Effector CD4-positive, alpha-beta T cell (primary cell): ENCODE measurements at regions not wholly inside any gene's neighbourhood (a gene's known extent, or its start where the extent isn't known, plus 50 kb on each side); places are given as distances from the start of the nearest gene placed in this dataset.
"Not testable (repeated sequence)": the region's sequence is repeated elsewhere in the genome, so short reads cannot be mapped to it uniquely, and the experiment has no call there.

Experiments used
- DNase-seq: peaks from one replicate; pipeline ENCODE4 v3.0.0-alpha.2; 2020

GRCh38 chr2:91498065-91498449 is 2806.6 kb downstream of the RPIA start:
- DNase-seq, result not testable (repeated sequence)

- not testable (repeated sequence) for DNase-seq
These were observed 2807.2 kb downstream of the RPIA start for GRCh38 chr2:91498513-91499250.

DNA sequence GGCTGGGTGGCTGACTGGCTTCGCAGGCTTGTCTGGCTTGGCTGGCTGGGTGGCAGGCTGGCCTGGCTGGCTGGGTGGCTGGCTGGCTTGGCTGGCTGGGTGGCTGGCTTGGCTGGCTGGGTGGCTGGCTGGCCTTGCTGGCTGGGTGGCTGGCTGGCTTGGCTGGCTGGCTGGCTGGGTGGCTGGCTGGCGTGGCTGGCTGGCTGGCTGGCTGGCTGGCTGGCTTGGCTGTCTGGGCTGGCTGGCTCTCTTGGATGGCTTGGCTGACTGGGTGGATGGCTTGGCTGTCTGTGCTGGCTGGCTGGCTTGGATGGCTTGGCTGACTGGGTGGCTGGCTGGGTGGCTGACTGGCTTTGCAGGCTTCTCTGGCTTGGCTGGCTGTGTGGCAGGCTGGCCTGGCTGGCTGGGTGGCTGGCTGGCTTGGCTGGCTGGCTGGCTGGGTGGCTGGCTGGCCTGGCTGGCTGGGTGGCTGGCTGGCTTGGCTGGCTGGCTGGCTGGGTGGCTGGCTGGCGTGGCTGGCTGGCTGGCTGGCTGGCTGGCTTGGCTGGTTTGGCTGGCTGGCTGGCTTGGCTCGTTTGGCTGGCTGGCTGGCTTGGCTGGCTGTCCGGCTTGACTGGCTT is 2808.1 kb downstream of the RPIA start:
- not testable (repeated sequence) for DNase-seq

DNA sequence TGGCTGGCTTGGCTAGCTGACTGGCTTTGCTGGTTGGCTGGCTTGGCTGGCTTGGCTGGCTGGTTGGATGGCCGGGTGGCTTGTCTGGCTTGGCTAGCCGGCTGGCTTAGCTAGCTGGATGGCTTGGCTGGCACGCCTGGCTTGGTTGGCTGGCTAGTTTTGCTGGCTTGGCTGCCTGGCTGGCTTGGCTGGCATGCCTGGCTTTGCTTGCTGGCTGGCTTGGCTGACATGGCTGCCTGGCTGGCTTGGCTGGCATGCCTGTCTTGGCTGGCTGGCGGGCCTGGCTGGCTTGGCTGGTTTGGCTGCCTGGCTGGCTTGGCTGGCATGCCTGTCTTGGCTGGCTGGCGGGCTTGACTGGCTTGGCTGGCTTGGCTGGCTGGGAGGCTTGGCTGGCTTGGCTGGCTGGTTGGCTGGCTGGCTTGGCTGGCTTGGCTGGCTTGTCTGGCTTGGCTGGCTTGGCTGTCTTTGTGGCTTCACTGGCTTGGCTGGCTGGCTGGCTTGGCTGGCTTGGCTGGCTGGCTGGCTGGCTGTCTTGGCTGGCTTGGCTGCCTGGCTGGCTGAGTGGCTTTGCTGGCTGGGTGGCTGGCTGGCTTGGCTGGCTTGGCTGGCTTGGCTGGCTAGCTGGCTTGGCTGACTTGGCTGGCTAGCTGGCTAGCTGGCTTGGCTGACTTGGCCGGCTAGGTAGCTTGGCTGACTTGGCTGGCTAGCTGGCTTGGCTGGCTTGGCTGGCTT is 2808.9 kb downstream of the RPIA start:
- DNase-seq, result not testable (repeated sequence)

- DNase-seq, result not testable (repeated sequence)
These were observed 2809.5 kb downstream of the RPIA start for GRCh38 chr2:91500978-91501310.

- not testable (repeated sequence) for DNase-seq
These were observed 2810.1 kb downstream of the RPIA start for GRCh38 chr2:91501481-91502080.

GRCh38 chr2:91503572-91503958 is 2812.1 kb downstream of the RPIA start:
- DNase-seq, result not testable (repeated sequence)

DNA sequence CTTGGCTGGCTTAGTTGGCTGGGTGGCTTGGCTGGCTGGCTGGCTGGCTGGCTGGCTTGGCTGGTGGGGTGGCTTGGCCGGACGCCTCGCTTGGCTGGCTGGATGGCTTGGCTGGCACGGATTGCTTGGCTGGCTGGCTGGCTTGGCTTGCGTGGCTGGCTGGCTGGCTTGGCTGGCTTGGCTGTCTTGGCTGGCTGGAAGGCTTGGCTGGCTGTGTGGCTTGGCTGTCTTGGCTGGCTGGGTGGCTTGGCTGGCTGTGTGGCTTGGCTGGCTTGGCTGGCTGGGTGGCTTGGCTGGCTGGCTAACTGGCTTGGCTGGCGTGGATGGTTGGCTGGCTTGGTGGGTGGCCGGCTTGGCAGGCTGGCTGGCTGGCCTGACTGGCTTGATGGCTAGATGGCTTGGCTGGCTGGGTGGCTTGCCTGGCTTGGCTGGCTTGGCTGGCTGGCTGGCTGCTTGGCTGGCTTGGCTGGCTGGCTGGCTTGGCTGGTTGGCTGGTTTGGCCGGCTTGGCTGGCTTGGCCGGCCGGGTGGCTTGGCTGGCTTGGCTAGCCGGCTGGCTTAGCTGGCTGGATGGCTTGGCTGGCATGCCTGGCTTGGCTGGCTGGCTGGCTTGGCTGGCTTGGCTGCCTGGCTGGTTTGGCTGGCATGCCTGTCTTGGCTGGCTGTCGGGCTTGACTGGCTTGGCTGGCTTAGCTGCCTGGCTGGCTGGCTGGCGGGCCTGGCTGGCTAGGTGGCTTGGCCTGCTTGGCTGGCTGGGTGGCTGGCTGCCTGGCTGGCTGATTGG is 2812.7 kb downstream of the RPIA start:
- DNase-seq, result not testable (repeated sequence)

- not testable (repeated sequence) for DNase-seq
These were observed 2817.3 kb downstream of the RPIA start for GRCh38 chr2:91508816-91509215.

GRCh38 chr2:91509276-91509675 is 2817.8 kb downstream of the RPIA start:
- not testable (repeated sequence) for DNase-seq

DNA sequence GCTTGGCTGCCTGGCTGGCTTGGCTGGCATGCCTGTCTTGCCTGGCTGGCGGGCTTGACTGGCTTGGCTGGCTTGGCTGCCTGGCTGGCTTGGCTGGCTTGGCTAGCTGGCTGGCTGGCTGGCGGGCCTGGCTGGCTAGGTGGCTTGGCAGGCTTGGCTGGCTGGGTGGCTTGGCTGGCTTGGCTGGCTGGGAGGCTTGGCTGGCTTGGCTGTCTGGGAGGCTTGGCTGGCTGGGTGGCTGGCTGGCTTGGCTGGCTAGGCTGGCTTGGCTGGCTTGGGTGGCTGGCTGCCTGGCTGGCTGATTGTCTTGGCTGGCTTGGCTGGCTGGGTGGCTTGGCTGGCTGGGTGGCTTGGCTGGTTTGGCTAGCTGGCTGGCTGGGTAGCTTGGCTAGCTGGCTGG is 2819.7 kb downstream of the RPIA start:
- not testable (repeated sequence) for DNase-seq

GRCh38 chr2:91515966-91516365 is 2824.5 kb downstream of the RPIA start:
- DNase-seq, result not testable (repeated sequence)

- not testable (repeated sequence) for DNase-seq
These were observed 2825.2 kb downstream of the RPIA start for GRCh38 chr2:91516669-91517068.

DNA sequence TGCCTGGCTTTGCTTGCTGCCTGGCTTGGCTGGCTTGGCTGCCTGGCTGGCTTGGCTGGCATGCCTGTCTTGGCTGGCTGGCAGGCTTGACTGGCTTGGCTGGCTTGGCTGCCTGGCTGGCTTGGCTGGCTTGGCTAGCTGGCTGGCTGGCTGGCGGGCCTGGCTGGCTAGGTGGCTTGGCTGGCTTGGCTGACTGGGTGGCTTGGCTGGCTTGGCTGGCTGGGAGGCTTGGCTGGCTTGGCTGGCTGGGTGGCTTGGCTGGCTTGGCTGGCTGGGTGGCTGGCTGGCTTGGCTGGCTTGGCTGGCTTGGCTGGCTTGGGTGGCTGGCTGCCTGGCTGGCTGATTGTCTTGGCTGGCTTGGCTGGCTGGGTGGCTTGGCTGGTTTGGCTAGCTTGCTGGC is 2826.4 kb downstream of the RPIA start:
- DNase-seq, result not testable (repeated sequence)

GRCh38 chr2:91518361-91518981 is 2827.0 kb downstream of the RPIA start:
- DNase-seq, result not testable (repeated sequence)

DNA sequence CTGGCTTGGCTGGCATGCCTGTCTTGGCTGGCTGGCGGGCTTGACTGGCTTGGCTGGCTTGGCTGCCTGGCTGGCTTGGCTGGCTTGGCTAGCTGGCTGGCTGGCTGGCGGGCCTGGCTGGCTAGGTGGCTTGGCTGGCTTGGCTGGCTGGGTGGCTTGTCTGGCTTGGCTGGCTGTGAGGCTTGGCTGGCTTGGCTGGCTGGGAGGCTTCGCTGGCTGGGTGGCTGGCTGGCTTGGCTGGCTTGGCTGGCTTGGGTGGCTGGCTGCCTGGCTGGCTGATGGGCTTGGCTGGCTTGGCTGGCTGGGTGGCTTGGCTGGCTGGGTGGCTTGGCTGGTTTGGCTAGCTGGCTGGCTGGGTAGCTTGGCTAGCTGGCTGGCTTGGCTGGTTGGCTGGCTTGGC is 2827.9 kb downstream of the RPIA start:
- DNase-seq, result not testable (repeated sequence)

DNA sequence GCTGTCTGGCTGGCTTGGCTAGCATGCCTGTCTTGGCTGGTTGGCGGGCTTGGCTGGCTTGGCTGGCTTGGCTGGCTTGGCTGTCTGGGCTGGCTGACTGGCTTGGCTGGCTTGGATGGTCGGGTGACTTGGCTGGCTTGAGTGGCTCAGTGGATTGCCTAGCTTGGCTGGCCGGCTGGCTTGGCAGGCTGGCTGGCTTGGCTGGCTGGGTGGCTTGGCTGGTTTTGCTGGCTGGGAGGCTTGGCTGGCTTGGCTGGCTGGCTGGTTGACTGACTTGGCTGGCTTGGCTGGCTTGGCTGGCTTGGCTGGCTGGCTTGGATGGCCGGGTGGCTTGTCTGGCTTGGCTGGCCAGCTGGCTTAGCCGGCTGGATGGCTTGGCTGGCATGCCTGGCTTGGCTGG is 2828.4 kb downstream of the RPIA start:
- not testable (repeated sequence) for DNase-seq

- not testable (repeated sequence) for DNase-seq
These were observed 2829.1 kb downstream of the RPIA start for GRCh38 chr2:91520523-91520922.

DNA sequence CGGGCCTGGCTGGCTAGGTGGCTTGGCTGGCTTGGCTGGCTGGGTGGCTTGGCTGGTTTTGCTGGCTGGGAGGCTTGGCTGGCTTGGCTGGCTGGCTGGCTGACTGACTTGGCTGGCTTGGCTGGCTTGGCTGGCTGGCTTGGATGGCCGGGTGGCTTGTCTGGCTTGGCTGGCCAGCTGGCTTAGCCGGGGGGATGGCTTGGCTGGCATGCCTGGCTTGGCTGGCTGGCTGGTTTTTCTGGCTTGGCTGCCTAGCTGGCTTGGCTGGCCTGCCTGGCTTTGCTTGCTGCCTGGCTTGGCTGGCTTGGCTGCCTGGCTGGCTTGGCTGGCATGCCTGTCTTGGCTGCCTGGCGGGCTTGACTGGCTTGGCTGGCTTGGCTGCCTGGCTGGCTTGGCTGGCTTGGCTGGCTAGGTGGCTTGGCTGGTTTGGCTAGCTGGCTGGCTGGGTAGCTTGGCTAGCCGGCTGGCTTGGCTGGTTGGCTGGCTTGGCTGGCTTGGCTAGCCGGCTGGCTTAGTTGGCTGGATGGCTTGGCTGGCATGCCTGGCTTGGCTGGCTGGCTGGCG is 2829.6 kb downstream of the RPIA start:
- DNase-seq, result not testable (repeated sequence)

DNA sequence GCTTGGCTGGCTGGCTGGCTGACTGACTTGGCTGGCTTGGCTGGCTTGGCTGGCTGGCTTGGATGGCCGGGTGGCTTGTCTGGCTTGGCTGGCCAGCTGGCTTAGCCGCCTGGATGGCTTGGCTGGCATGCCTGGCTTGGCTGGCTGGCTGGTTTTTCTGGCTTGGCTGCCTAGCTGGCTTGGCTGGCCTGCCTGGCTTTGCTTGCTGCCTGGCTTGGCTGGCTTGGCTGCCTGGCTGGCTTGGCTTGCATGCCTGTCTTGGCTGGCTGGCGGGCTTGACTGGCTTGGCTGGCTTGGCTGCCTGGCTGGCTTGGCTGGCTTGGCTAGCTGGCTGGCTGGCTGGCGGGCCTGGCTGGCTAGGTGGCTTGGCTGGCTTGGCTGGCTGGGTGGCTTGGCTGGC is 2830.5 kb downstream of the RPIA start:
- not testable (repeated sequence) for DNase-seq

DNA sequence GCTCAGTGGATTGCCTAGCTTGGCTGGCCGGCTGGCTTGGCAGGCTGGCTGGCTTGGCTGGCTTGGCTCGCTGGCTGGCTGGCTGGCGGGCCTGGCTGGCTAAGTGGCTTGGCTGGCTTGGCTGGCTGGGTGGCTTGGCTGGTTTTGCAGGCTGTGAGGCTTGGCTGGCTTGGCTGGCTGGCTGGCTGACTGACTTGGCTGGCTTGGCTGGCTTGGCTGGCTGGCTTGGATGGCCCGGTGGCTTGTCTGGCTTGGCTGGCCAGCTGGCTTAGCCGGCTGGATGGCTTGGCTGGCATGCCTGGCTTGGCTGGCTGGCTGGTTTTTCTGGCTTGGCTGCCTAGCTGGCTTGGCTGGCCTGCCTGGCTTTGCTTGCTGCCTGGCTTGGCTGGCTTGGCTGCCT is 2831.4 kb downstream of the RPIA start:
- not testable (repeated sequence) for DNase-seq

DNA sequence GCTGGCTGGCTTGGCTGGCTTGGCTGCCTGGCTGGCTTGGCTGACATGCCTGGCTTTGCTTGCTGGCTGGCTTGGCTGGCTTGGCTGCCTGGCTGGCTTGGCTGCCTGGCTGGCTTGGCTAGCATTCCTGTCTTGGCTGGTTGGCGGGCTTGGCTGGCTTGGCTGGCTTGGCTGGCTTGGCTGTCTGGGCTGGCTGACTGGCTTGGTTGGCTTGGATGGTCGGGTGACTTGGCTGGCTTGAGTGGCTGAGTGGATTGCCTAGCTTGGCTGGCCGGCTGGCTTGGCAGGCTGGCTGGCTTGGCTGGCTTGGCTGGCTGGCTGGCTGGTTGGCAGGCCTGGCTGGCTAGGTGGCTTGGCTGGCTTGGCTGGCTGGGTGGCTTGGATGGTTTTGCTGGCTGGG is 2832.3 kb downstream of the RPIA start:
- DNase-seq, result not testable (repeated sequence)
